ENCODE measurements at regions not wholly inside any gene's neighbourhood (a gene's known extent, or its start where the extent isn't known, plus 50 kb on each side); places are given as distances from the start of the nearest gene placed in this dataset.
"Not testable (repeated sequence)": the region's sequence is repeated elsewhere in the genome, so short reads cannot be mapped to it uniquely, and the experiment has no call there.

DNA sequence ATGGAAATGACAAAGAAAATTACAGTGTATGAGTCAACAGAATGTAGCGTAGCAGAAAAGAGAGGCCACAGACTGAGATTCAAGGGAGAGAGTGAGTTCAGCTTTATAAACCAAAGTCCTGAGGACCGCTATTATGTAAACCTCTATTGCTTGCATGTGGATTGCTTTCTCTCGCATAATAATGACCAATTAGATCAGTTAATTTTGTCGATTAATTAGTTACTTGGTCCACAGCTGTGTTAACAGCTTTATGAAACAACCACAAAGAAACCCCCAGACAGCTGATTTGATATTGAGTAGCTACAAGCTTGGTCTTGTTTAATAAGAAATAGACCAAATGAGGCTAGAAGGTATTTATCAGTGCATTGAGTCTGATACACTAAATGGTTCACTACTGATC, 291.8 kb upstream of the ERCC4 start:
- DNase-seq (ENCODE audit: low read depth) = no peak

DNA sequence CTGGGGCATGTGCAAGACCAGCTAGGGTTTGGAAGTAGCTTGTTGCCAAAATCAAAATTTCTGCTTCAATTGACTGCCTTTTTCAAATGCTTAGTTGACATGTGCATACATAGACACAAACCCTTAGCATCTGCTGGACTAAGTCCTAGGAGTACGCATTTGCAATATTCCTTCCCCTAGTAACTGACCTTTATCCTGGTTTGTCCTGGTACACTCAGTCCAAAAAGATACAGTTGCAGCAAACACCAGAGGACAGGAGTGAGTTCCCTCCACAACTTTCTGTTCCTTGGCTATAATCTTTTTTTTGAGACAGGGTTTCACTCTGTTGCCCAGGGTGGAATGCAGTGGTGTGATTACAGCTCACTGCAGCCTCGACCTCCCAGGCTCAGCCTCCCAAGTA, 290.2 kb upstream of the ERCC4 start:
- no peak for DNase-seq (ENCODE audit: low read depth)

DNA sequence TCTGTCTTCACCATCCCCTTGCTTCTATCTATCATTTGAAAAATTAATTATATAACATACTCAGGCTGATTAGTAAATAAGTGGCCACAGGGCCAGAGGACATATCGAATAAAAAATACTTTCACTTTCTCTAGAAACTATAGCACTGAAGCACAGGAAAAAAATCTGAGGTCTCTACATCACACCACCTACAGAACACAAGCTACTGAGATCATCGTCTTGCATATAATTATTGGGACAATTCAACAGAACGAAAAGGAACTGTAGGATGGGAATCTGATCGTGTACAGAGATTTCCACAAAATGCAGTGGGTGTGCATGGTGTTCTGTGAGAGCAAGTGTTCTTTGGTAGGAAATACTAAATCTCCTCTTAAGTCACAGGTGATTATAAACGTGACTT, 289.6 kb upstream of the ERCC4 start:
- DNase-seq (ENCODE audit: low read depth) = no peak

DNA sequence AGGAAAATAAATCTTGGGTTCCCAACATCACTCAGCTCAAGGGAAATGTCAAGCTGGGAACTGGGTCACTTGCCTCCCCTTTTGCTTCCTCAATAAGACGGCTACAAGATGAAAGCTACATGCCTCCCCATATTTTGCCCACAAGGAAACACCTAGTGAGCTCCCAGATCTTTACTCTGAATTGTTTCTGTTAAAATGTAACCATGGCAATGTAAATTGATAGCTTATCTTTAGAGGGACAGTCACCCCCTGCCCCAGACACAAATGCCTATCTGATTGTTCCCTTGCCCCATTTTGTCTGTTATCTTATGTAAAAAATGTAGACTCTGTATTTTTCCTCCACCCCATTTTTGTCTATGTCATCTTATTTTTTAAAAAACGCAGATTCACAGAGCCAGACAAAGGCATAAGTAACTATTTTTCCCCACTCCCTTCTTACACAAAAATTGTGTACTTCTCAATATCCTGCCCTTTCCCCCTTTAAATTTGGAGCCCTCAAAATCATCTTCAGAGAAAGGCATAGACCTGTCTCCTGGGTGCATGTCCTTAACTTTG, 288.7 kb upstream of the ERCC4 start:
- DNase-seq (ENCODE audit: low read depth) = no peak

DNA sequence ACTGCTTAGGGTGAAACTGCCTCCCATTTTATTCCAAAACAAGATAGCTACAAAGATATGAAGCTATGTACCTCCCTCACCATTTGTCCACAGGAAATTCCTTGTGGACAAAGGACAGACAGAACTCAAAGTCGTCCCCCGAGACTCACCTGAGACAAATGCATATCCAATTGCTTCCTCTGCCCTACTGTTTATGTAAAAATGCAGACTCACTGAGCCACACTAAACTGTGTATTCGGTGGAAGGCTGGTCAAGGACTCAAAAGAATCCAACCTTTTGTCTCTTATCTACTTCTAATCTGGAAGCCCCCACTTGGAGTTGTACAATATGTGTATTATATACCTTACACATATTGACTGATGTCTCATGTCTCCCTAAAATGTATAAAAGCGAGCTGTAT, 288.0 kb upstream of the ERCC4 start:
- no peak for DNase-seq (ENCODE audit: low read depth)

DNA sequence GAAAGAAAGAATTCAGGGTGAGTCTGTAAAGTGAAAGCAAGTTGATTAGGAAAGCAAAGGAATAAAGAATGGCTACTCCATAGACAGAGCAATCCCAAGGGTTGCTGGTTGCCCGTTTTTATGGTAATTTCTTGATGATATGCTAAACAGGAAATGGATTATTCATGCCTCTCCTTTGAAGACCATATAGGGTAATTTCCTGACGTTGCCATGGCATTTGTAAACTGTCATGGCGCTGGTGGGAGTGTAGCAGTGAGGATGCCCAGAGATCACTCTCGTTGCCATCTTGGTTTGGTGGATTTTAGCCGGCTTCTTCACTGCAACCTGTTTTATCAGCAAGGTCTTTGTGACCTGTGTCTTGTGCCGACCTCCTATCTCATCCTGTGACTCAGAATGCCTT, 287.4 kb upstream of the ERCC4 start:
- not testable (repeated sequence) for DNase-seq (ENCODE audit: low read depth)

DNA sequence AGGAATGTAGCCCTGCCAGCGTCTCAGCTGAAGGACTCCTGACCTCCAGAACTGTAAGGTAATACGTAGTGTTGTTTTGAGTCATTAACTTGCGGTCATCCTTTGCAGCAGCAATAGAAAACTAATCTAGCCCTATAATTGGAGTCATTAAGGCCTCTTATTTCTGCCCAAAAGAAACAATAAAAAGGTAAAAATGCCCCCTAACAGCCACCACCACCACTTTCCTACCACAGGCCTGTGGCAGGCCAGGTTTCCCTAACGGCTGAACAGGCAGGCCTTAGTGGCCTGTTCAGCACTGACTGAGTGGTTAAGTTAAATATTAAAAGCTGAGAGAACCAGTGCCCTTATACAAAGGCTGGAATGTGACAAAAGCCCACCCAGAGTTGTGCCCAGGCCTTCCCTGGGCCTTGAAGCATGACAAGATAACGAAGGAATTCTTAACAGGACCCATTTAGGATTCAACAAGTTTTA, 286.5 kb upstream of the ERCC4 start:
- DNase-seq (ENCODE audit: low read depth) = no peak

DNA sequence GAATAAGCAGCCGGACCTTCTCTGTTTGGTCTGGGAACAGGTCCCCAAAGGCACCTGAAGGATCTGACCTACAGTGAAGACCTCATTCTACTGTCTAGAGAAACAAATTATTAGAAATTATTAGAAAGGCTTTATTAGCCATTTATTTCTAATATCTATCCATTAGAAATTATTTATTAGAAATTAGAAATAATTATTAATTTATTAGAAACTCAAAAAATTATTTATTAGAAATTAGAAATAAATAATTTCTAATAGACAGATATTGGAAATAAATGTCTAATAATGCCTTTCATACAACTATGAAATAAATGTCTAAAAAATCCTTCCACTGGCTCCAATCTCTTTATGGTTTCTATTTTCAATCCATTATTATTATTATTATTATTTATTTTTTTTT, 285.7 kb upstream of the ERCC4 start:
- DNase-seq (ENCODE audit: low read depth) = no peak

- DNase-seq (ENCODE audit: low read depth) = no peak
Observed at GRCh38 chr16:13634959-13635358, 285.0 kb upstream of the ERCC4 start.

GRCh38 chr16:13638218-13638617, 281.7 kb upstream of the ERCC4 start:
- no peak for DNase-seq (ENCODE audit: low read depth)

DNA sequence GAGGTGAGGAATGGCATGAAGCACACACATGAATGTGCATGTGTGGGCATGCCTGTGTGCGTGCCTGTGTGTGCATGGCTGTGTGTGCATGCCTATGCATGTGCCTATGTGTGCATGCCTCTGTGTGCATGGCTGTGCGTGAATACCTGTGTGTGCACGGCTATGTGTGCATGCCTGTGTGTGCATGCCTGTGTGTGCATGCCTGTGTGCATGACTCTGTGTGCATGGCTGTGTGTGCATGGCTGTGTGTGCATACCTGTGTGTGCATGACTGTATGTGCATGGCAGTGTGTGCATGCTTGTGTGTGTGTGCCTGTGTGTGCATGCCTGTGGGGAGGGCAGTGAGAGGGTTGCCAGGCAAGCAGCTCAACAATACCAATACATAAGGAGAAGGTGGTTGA, 276.5 kb upstream of the ERCC4 start:
- no peak for DNase-seq (ENCODE audit: low read depth)

DNA sequence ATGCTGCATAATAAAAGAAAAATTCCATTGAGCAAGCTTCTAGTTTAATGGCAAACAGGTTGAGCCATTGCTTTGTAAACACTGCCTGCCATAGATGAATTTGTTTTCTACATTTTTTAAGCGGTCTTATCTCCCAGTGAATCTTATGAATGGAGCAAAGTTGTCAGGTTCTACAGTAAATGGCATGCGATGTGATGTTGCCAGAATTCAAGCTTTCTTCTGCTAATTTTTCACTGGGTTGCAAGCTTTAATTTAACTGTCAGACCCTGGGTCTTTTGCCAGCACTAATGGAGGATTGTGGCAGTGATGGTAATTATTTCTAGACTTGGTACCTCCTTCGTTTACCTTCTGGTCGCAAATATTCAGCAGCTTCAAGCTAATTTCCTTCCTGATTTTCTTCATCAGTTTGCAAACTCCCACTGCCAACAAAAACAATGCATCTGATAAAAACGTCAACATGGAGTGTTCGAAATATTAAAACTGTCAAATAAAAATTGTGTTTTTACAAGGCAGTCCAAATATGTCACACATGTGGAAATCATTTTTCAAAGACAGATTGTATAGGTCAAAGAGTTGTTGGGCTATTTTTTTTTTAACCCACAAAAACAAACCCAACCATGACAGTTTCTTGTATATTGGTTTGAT, 274.2 kb upstream of the ERCC4 start:
- DNase-seq (ENCODE audit: low read depth) = no peak

- DNase-seq (ENCODE audit: low read depth) = no peak
Observed at GRCh38 chr16:13660807-13661206, 259.1 kb upstream of the ERCC4 start.

- no peak for DNase-seq (ENCODE audit: low read depth)
Observed at GRCh38 chr16:13665876-13666275, 254.1 kb upstream of the ERCC4 start.

- DNase-seq (ENCODE audit: low read depth) = no peak
Observed at GRCh38 chr16:13672196-13672595, 247.8 kb upstream of the ERCC4 start.

GRCh38 chr16:13680021-13680889, 239.7 kb upstream of the ERCC4 start:
- no peak for DNase-seq (ENCODE audit: low read depth)

GRCh38 chr16:13684819-13685563, 235.0 kb upstream of the ERCC4 start:
- DNase-seq (ENCODE audit: low read depth) = no peak

- DNase-seq (ENCODE audit: low read depth) = no peak
Observed at GRCh38 chr16:13696017-13696416, 223.9 kb upstream of the ERCC4 start.

GRCh38 chr16:13697013-13697412, 222.9 kb upstream of the ERCC4 start:
- no peak for DNase-seq (ENCODE audit: low read depth)

- DNase-seq (ENCODE audit: low read depth) = no peak
Observed at GRCh38 chr16:13697568-13697967, 222.4 kb upstream of the ERCC4 start.

- DNase-seq (ENCODE audit: low read depth) = no peak
Observed at GRCh38 chr16:13702614-13703013, 217.3 kb upstream of the ERCC4 start.

DNA sequence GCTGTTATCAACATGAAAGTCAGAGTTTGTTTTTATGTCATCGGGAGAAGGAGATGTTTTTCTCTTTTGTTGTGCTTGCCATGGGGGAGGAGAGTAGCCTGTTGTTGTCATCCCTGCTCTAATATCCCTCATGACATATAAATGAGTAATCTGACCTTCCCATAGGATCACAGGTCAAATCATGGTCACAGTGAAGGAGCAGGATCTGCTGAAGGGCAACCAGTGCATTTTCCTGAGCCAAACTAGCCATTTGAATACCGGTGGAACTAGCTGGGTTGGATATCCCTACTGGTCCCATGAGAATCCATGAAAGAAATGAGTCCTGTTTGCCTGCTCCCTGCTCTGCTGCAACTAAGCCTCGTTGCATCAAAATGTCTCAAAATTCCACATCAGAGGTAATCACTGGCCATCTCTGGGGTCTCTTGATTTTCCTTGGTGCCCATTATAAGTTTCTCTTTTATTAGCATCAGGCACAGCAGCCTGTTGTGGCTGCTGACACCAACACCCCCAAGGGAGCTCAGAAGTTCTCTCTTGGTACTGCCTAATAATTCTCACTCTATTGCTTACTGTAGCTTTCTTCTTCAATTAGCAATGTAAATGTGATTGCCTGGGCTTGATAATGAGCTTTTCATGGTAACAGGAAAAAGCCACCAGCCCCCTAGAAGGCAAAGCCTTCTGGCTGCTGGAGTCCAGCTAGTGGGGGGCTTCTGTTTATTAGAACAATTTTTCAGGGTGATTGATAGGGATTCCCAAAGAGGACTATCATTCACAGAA, 211.4 kb upstream of the ERCC4 start:
- no peak for DNase-seq (ENCODE audit: low read depth)

Measured in amniotic epithelial cell (primary cell).